ENCODE measurements at regions not wholly inside any gene's neighbourhood (a gene's known extent, or its start where the extent isn't known, plus 50 kb on each side); places are given as distances from the start of the nearest gene placed in this dataset.
A peak's percentile ranks its signal among the peaks of the same experiment; 100 is the strongest.

- Histone ChIP-seq H3K27me3 (ENCODE audit: control insufficient read depth in 1 of 2, insufficient read depth in 2 of 2, low read length in 2 of 2) (no peaks in the 10 kb centered on the region), H3K9me3 (ENCODE audit: low read length) (no peaks in the 10 kb centered on the region), H3K27ac (ENCODE audit: low read depth, low read length) (no peak overlapping the region), H3K36me3 (ENCODE audit: insufficient read depth, low read length) (no peaks in the 10 kb centered on the region), H3K4me1 (ENCODE audit: insufficient read depth, low read length) (peaks cover 24% of the 10 kb centered on the region), H3K9ac (ENCODE audit: low read length) (no peak overlapping the region), H3K4me3 (ENCODE audit: low read depth in 1 of 2, low read length in 2 of 2) (no peak overlapping the region)
These were observed 68.5 kb upstream of the ARID5B start for GRCh38 chr10:61832866-61833481.

- H3K9me3 ChIP-seq (ENCODE audit: low read length): no peaks in the 10 kb centered on the region
- no peak overlapping the region for H3K4me3 ChIP-seq (ENCODE audit: low read depth in 1 of 2, low read length in 2 of 2)
- H3K9ac ChIP-seq (ENCODE audit: low read length): no peak overlapping the region
- no peaks in the 10 kb centered on the region for H3K27me3 ChIP-seq (ENCODE audit: control insufficient read depth in 1 of 2, insufficient read depth in 2 of 2, low read length in 2 of 2)
- peaks cover 26% of the 10 kb centered on the region for H3K4me1 ChIP-seq (ENCODE audit: insufficient read depth, low read length)
- H3K36me3 ChIP-seq (ENCODE audit: insufficient read depth, low read length): no peaks in the 10 kb centered on the region
- no peak overlapping the region for H3K27ac ChIP-seq (ENCODE audit: low read depth, low read length)
These were observed 67.0 kb upstream of the ARID5B start for GRCh38 chr10:61834519-61834918.

GRCh38 chr10:61835069-61835945 is 66.2 kb upstream of the ARID5B start:
- Histone ChIP-seq H3K36me3 (ENCODE audit: insufficient read depth, low read length) (no peaks in the 10 kb centered on the region), H3K27ac (ENCODE audit: low read depth, low read length) (peak overlapping the region; percentile 81), H3K27me3 (ENCODE audit: control insufficient read depth in 1 of 2, insufficient read depth in 2 of 2, low read length in 2 of 2) (no peaks in the 10 kb centered on the region), H3K4me3 (ENCODE audit: low read depth in 1 of 2, low read length in 2 of 2) (no peak overlapping the region), H3K9ac (ENCODE audit: low read length) (no peak overlapping the region), H3K9me3 (ENCODE audit: low read length) (no peaks in the 10 kb centered on the region), H3K4me1 (ENCODE audit: insufficient read depth, low read length) (peaks cover 27% of the 10 kb centered on the region)

GRCh38 chr10:61835946-61836887 is 65.3 kb upstream of the ARID5B start:
- no peak overlapping the region for H3K9ac ChIP-seq (ENCODE audit: low read length)
- H3K36me3 ChIP-seq (ENCODE audit: insufficient read depth, low read length): no peaks in the 10 kb centered on the region
- no peaks in the 10 kb centered on the region for H3K9me3 ChIP-seq (ENCODE audit: low read length)
- H3K4me1 ChIP-seq (ENCODE audit: insufficient read depth, low read length): peaks cover 27% of the 10 kb centered on the region
- peak overlapping the region in 1 of 2 donors; percentile 1 for H3K4me3 ChIP-seq (ENCODE audit: low read depth in 1 of 2, low read length in 2 of 2)
- no peaks in the 10 kb centered on the region for H3K27me3 ChIP-seq (ENCODE audit: control insufficient read depth in 1 of 2, insufficient read depth in 2 of 2, low read length in 2 of 2)
- peak overlapping the region; percentile 81 for H3K27ac ChIP-seq (ENCODE audit: low read depth, low read length)

GRCh38 chr10:61836888-61837754 is 64.4 kb upstream of the ARID5B start:
- no peaks in the 10 kb centered on the region for H3K27me3 ChIP-seq (ENCODE audit: control insufficient read depth in 1 of 2, insufficient read depth in 2 of 2, low read length in 2 of 2)
- H3K4me1 ChIP-seq (ENCODE audit: insufficient read depth, low read length): peaks cover 27% of the 10 kb centered on the region
- H3K4me3 ChIP-seq (ENCODE audit: low read depth in 1 of 2, low read length in 2 of 2): no peak overlapping the region
- H3K9me3 ChIP-seq (ENCODE audit: low read length): no peaks in the 10 kb centered on the region
- H3K36me3 ChIP-seq (ENCODE audit: insufficient read depth, low read length): no peaks in the 10 kb centered on the region
- H3K9ac ChIP-seq (ENCODE audit: low read length): no peak overlapping the region
- H3K27ac ChIP-seq (ENCODE audit: low read depth, low read length): peak overlapping the region; percentile 66

GRCh38 chr10:61837755-61838171 is 63.7 kb upstream of the ARID5B start:
- H3K9ac ChIP-seq (ENCODE audit: low read length): no peak overlapping the region
- peak overlapping the region; percentile 66 for H3K27ac ChIP-seq (ENCODE audit: low read depth, low read length)
- no peaks in the 10 kb centered on the region for H3K9me3 ChIP-seq (ENCODE audit: low read length)
- no peak overlapping the region for H3K4me3 ChIP-seq (ENCODE audit: low read depth in 1 of 2, low read length in 2 of 2)
- peaks cover 27% of the 10 kb centered on the region for H3K4me1 ChIP-seq (ENCODE audit: insufficient read depth, low read length)
- H3K36me3 ChIP-seq (ENCODE audit: insufficient read depth, low read length): no peaks in the 10 kb centered on the region
- no peaks in the 10 kb centered on the region for H3K27me3 ChIP-seq (ENCODE audit: control insufficient read depth in 1 of 2, insufficient read depth in 2 of 2, low read length in 2 of 2)

- H3K9me3 ChIP-seq (ENCODE audit: low read length): no peaks in the 10 kb centered on the region
- peaks cover 22% of the 10 kb centered on the region for H3K4me1 ChIP-seq (ENCODE audit: insufficient read depth, low read length)
- no peaks in the 10 kb centered on the region for H3K36me3 ChIP-seq (ENCODE audit: insufficient read depth, low read length)
- H3K27ac ChIP-seq (ENCODE audit: low read depth, low read length): no peak overlapping the region
- H3K9ac ChIP-seq (ENCODE audit: low read length): no peak overlapping the region
- H3K4me3 ChIP-seq (ENCODE audit: low read depth in 1 of 2, low read length in 2 of 2): no peak overlapping the region
- no peaks in the 10 kb centered on the region for H3K27me3 ChIP-seq (ENCODE audit: control insufficient read depth in 1 of 2, insufficient read depth in 2 of 2, low read length in 2 of 2)
These were observed 61.6 kb upstream of the ARID5B start for GRCh38 chr10:61839916-61840315.

GRCh38 chr10:61840403-61840802 is 61.1 kb upstream of the ARID5B start:
- H3K4me1 ChIP-seq (ENCODE audit: insufficient read depth, low read length): peaks cover 17% of the 10 kb centered on the region
- H3K4me3 ChIP-seq (ENCODE audit: low read depth in 1 of 2, low read length in 2 of 2): no peak overlapping the region
- H3K36me3 ChIP-seq (ENCODE audit: insufficient read depth, low read length): no peaks in the 10 kb centered on the region
- no peak overlapping the region for H3K27ac ChIP-seq (ENCODE audit: low read depth, low read length)
- H3K9me3 ChIP-seq (ENCODE audit: low read length): no peaks in the 10 kb centered on the region
- H3K9ac ChIP-seq (ENCODE audit: low read length): no peak overlapping the region
- H3K27me3 ChIP-seq (ENCODE audit: control insufficient read depth in 1 of 2, insufficient read depth in 2 of 2, low read length in 2 of 2): no peaks in the 10 kb centered on the region

- Histone ChIP-seq H3K36me3 (ENCODE audit: insufficient read depth, low read length) (no peaks in the 10 kb centered on the region), H3K9ac (ENCODE audit: low read length) (no peak overlapping the region), H3K27ac (ENCODE audit: low read depth, low read length) (no peak overlapping the region), H3K4me1 (ENCODE audit: insufficient read depth, low read length) (peaks cover 8% of the 10 kb centered on the region), H3K4me3 (ENCODE audit: low read depth in 1 of 2, low read length in 2 of 2) (no peak overlapping the region), H3K9me3 (ENCODE audit: low read length) (no peaks in the 10 kb centered on the region), H3K27me3 (ENCODE audit: control insufficient read depth in 1 of 2, insufficient read depth in 2 of 2, low read length in 2 of 2) (no peaks in the 10 kb centered on the region)
These were observed 60.1 kb upstream of the ARID5B start for GRCh38 chr10:61841338-61841875.

- H3K4me1 ChIP-seq (ENCODE audit: insufficient read depth, low read length): peaks cover 3% of the 10 kb centered on the region
- no peaks in the 10 kb centered on the region for H3K27me3 ChIP-seq (ENCODE audit: control insufficient read depth in 1 of 2, insufficient read depth in 2 of 2, low read length in 2 of 2)
- no peak overlapping the region for H3K4me3 ChIP-seq (ENCODE audit: low read depth in 1 of 2, low read length in 2 of 2)
- H3K36me3 ChIP-seq (ENCODE audit: insufficient read depth, low read length): no peaks in the 10 kb centered on the region
- no peak overlapping the region for H3K9ac ChIP-seq (ENCODE audit: low read length)
- no peaks in the 10 kb centered on the region for H3K9me3 ChIP-seq (ENCODE audit: low read length)
- no peak overlapping the region for H3K27ac ChIP-seq (ENCODE audit: low read depth, low read length)
These were observed 58.6 kb upstream of the ARID5B start for GRCh38 chr10:61842755-61843497.
